NCI-H1417 (cell line): ENCODE measurements at regions not wholly inside any gene's neighbourhood (a gene's known extent, or its start where the extent isn't known, plus 50 kb on each side); places are given as distances from the start of the nearest gene placed in this dataset.
A peak's percentile ranks its signal among the peaks of the same experiment; 100 is the strongest.

Source experiments
- DNase-seq, 3 experiments: peaks; one replicate each; lab custom pipeline; 2025; lab: John Stamatoyannopoulos, UW

DNA sequence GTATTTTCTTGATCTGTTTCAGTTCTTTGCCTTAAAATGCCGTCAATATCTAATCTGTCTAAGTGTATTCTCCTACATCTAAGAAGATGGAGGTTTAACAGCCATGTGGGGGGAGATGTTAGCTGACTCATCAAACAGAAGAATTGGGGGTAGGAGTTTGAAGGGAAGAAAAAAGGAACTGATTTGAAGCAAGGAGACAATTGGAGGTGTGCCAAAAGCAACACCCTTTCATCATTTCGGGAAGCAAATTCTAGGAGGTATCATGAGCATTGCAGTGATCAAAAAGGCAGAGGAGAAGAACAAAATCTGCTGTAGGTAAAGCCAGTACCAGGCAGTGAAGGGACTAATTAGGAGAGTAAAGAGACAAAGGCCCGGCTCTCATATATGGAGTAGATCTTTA lies 337.3 kb upstream of the TBC1D5 start:
- DNase-seq, result no peak

DNA sequence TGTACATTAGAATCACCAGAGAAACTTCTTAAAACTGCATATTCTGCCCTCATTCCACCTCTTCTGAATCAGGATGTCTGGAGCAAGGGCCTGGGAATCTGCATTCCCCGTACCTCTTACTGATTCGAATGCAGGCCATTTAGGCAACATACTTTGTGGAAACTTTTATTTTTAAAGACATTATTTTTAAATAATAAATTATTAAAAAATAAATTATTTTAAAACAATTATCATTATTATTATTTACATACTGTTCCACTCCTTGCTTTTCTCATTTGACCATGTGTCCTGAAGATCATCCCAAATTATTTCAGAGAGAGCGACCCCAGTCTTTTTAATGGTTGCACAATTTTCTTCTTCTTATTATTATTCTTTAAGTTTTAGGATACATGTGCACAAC lies 336.6 kb upstream of the TBC1D5 start:
- DNase-seq, result no peak

DNA sequence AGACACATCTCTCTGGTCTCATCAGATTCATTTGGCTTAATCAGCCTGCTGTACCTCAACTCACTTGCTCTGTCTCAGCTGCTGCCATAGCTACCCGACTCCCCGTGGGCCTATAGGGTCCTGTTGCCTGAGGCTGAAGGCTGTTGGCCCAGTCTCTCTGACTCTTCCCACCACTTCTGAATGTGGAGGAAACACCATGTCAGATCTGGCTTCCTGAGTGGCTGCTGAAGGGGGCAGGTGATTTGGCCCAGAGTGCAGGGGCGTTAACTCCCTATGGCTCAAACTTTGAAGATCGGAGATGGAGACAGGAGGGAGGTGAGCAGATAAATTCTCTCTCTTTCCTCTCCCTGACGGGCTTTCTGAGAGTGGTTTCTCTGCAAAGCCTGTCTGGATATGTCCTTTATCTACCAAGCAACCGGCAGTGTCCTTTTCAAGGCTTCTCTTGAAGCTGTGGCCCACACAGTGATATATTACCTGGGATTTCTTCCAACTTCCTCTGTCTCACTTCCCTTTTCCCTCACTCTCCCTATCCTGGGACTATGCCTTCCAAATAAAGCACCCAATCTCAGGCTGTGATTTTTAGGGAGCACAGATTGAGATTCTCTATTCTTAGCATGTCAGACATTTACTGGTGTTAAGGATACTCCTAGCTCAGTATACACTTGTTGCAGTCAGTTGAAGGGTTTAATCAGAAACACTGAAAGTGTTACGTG lies 334.9 kb upstream of the TBC1D5 start:
- no peak for DNase-seq

DNA sequence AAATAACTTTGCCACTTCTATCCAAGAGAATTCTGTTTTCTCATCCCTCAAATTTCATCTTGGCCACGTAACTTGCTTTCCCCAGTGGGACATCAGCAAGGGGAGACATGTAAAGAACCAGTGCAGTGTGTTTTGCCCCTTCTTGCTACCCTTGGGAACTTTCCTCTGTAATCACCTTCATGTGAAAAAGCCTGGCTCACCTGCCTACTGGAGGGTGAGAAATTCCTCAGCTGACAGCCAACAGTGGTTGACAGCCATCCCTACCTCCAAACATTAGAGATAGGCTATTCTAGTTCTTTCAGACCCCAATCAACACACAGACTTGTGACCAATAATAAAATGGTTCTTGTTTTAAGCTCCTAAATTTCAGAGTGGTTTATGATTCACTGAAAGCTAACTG lies 333.9 kb upstream of the TBC1D5 start:
- DNase-seq, result no peak

DNA sequence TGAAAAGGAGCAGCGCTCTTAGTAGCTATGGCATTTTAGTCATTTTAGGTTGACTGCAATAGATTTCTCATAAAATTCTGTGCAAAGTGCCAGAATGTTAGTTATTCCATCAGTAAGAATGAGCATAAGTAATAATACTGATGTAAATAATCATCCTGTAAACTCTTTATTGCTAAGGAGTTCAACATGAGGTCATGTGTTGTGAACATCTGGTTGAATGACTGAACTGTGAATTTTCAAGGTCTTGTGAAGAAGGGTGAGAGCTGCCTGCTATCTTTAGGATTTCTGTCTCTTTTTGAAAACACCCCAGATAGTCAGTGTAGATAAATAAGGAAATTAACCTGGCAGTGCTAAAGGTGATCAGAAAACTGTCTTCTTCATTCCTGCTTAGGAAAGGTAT lies 333.4 kb upstream of the TBC1D5 start:
- no peak for DNase-seq

DNA sequence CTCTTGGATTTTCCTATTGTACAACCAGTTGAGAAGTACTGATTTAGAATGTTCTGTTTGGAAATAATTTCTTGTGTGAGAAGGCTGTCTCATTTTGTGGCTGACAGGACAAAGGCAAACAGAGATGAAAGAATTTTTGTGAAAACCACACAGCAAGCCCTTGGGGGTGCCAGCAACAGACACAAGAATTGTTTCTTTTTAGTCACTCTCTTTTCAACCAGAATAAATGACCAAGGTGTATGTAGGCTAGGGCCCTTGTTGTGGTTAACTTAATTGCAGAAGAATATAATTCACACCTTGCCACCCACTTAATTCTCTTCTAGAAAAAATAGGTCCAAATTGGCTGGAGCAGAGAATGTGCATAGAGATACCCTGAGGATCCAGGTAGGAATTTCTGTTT lies 329.4 kb upstream of the TBC1D5 start:
- DNase-seq, result no peak

DNA sequence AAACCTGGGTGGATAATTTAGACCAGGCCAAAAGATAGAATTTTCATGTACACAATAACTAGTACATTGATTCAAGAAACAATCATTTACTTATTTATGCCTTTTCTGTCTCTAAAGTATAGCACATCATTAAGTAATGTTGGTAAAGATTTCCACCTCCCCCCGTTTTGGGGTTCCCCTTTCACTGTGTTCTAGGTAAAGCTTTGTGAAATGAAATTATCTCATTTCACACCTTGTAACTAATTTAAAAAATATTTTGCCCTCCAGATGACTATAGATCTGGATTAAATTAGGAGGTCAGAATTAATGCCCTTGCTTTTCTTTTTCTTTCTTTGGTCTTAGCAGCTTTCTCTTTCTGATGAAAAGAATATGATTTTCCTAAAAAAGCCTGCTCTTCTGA lies 328.5 kb upstream of the TBC1D5 start:
- no peak for DNase-seq

DNA sequence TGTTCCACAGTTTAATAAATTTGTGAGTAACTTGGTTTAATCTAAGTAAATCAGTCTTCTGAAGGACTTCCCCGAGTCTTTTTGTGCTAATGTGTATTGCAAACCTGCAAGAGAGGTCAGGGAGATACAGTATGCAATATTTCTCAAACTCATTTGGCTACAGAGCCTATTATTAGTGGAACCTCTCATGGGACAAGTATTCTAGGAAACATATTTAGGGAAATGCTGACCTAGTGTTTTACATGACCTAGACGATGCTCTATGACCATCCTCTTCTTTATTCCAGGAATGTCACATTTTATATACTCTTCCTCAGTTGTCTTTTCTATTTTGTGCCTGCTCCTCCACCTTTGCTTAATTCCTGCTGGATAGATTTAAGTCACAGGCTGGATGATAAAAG lies 327.8 kb upstream of the TBC1D5 start:
- DNase-seq, result no peak

DNA sequence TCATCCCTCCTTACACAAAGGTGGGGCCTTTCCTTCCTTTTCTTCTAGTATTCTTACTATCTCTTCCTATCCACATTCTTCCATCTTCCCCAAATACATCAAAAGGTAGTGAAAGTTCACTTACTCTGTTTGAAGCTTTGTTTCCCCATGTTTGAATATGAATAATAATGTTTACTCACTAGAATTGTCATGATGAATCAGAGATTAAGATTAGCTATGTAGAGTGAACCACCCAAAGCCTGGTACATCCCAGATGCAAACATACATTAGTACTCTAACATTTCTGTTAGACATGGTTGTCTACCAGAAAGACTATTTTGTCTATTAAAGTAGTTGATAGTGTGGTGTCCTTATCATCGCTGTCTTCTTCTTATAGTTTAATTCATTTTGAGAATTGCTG lies 327.1 kb upstream of the TBC1D5 start:
- DNase-seq, result no peak

DNA sequence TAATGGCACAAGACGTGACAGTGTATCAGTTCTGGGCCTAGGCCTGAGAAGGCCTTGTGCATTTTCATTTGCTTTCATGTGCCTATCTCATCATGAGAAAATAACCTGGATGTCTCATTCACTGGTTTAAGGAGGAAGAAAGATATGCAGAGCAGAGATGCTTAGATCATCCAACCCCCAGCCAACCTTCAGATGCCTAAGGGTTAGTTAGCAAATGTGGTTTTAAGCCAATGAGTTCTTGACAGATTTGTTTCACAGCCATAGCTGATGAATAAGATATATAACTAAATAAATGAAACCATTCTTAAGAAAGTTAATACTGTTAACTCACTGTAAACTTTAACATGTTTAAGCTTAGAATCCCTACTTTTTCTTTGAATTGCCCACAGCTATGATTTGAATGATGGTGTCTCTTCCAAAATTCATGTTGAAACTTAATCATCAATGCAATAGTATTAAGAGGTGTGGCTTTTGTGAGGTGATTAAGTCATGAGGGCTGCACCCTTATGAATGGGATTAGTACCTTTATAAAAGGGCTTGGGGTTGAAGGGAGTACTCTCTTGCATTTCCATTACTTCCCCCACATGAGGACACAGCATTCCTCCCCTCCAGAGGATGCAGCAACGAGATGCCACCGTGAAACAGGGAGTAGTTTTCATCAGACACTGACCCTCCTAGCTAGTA lies 324.6 kb upstream of the TBC1D5 start:
- no peak for DNase-seq

DNA sequence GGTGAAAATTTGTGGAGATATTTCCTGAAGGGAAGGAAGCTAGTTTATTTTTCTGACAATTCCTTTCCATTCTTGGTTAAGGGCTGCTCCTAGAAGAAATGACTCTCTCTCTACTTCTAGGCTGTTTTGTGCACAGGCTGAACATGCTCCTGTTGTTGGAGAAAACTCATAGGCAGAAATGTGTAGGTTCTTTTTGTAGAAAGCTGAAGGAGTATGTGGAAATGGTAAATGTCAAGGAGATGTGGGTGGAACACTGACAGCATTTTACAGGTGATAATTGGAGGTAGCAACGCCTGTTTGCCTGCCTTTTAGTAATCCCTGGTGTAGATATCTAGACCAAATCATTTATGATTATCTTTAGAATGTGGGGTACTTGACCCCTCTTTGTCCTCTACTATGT lies 322.2 kb upstream of the TBC1D5 start:
- DNase-seq, result no peak

DNA sequence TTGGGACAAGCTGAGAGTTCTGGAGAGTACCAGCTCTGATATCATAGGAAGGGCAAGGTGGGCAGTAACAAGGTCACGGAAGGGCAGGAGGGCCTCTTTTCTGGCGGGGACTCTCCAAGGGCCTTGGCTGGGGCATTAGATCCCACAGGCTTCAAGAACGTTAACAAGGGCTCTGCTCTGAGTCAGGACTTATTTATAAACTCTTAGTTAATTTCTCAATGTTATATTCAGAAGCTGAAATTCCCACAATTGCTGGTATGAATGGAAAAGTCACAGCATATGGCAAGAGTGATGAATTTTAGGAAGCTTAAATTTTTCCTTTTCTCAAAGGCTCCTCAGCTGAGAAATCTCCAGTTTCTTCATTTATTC lies 320.2 kb upstream of the TBC1D5 start:
- DNase-seq, result no peak

DNA sequence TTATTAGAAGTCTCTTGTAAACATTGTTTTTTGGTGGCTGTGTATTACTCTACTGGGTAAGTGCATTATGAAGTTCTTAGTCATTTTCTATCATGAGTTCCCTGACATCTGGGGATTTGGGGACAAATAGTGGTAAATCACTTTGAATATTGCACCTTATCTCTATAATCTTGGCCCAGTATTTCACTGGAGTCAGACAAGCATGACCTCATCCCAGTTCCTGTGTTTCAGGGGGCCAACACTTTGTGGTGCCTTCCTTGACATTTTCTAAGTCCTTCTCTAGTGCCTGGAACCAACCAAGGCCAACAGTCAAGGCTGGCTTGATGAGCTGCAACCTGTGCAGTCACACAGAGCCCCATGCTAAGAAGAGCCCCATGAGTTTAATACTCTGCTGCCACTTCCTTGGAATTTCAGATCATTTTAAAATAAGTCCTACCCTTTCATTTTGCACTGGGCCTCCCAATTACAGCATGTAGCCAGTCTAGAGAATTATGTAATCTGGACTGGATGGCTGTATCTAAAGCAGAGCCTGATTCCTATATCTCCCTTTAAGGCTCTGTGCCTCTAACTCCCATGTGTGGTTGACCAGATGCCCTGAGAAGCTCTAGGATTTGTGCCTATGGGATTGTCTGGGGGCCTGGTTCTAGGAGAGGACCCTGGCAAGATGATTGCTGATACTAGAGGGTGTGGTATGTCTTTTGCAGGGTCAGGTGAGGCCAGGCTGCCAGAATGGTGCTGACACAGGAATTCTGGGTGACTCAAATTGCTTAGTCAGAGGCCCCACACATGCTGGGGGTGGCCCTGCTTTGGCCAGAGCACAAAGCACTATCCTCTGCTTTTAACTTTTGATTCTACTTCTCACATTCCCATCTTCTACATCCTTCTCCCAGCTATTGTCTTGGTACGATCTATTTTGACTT lies 319.6 kb upstream of the TBC1D5 start:
- DNase-seq, result no peak

DNA sequence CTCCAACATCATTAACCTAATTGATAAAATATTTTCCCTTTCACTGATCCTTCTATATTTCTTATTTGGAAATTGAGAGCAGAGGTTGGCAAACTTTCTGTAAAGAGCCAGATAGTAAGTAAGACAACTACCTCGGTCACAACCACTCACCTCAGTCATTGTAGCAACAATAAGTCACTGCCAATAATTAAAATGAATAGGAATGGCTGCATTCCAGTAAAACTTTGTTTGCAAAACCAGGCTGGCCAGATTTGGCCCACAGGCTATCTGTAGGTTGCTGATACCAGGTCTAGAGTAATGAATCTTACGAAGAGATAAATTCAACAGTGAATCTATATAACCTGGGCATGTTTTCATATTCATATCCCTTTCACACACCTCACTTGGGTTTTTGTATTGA lies 316.2 kb upstream of the TBC1D5 start:
- no peak for DNase-seq

DNA sequence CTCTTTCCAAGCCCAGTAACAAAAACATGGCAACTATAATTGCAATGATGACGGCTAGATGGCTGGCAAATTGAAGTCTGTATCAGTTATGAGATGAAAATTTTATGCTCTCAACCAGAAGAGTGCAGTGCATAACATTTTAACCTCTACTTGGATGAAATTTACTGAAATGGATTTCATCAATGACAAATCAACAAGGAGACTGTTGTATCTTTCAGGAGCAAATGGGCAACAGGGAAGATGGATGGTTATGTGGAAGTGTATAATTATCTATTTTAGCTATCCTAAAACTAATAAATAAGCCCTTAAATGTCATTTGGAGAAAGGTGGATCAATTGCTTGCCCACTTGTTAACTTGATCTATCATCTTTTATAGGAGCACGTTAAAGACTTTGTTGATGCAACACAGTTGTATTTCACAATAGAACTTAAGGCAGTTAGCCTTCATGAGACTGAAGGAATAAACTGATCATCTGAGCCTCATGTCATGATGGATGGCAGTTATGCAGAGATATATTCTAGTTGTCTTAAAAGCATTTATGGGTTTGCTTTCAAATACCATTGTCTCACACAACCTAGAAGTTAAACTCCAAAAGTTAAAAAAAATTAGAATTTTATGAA lies 315.1 kb upstream of the TBC1D5 start:
- DNase-seq, result peak in 1 of 3 experiments; percentile 5

DNA sequence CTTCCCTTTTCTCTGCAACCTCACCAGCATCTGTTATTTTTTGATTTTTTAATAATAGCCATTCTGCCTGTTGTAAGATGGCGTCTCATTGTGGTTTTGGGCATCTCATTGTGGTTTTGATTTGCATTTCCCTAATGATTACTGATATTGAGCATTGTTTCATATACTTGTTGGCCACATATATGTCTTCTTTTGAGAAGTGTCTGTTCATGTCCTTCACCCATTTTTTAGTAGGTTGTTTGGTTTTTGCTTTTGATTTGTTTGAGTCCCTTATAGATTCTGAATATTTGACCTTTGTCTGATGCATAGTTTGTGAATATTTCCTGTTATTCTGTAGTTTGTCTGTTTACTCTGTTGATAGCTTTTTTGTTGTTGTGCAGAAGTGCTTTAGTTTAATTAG lies 312.2 kb upstream of the TBC1D5 start:
- no peak for DNase-seq

DNA sequence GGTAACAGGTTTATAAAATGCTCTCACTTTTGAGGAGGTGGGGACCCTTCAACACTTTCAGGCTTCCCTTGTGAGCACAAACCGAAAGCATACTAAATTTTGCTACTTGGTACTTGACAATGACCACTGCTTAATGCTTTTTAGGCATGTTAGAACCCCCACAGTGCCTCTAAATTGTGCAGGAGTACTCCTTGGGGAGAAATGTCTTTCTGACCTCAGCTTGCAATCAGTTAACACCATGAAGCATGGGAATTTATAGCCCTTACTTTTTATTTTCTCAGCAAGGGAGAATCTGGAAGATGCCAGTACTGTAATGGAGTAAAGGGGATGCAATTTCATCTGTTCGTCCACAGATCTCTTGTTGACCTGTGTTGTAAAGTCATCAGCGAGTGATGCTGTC lies 308.9 kb upstream of the TBC1D5 start:
- DNase-seq, result no peak

DNA sequence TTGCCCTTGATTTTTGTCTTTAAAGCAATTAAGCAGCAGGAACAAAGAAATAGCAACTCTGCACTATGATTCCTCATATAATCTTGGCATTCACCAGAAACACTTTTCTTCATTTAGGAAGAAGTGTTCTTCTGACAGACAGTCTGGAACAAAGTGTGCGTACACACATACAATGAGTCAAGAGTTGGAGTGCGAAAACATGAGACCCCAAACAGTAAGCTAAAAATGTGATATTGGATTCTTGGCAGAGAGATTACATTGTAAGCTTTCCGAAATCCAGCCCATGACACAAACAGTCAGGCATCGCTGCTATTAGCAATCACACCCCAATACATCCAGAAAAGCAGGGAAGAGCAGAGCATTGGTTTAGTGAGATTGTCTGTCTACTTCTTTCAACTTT lies 306.7 kb upstream of the TBC1D5 start:
- no peak for DNase-seq

DNA sequence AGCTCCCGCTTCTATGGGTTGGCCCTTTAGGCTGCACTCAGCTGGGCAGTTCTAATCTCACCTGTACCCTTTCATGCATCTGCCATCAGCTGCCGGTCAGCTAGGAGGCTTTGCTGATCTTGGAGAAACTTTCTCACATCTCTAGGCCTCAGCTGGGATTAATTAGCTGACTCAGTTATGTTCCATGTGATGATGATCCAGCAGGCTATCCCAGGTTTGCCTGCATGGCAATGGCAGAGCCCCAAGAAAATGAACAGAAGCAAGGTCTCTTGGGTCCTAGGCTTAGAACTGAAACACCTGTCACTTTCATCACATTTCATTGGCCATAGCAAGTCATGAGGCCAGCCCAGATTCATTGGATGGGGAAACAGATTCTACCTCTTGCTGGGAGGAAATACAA lies 304.6 kb upstream of the TBC1D5 start:
- DNase-seq, result no peak

DNA sequence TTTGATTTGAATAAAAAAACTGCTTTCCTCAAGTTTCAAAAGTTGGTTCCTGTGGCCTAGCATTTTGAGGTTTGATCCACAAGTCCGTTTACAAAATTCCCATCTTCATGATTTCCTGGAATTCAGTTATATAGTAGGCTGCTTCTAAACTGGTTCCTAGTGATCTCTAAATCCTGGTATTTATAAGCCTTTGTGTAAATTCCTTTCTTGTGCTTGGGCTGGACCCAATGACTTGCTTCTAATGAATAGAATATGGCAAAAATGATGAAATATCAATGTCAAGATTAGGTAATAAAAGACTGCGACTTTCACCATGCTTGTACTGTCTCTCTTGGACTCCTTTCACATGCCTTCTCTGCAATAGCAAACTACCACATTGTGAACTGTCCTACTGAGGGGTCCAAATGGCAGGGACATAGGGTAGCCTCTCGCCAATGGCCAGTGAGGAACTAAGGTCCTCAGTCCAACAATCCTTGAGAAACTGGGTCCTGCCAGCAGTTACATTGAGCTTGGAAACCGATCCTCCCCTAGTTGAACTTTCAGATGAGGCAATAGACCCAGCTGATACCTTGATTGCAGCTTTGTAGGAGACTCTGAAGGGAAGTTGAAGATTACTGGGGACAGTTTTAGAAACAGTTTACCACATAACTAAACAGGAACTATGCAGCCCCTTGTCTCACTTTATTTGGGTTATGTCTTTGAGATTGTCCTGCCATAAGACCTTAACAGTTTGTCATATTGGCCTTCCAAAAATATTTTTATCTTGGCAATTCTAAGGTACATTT lies 303.9 kb upstream of the TBC1D5 start:
- no peak for DNase-seq

DNA sequence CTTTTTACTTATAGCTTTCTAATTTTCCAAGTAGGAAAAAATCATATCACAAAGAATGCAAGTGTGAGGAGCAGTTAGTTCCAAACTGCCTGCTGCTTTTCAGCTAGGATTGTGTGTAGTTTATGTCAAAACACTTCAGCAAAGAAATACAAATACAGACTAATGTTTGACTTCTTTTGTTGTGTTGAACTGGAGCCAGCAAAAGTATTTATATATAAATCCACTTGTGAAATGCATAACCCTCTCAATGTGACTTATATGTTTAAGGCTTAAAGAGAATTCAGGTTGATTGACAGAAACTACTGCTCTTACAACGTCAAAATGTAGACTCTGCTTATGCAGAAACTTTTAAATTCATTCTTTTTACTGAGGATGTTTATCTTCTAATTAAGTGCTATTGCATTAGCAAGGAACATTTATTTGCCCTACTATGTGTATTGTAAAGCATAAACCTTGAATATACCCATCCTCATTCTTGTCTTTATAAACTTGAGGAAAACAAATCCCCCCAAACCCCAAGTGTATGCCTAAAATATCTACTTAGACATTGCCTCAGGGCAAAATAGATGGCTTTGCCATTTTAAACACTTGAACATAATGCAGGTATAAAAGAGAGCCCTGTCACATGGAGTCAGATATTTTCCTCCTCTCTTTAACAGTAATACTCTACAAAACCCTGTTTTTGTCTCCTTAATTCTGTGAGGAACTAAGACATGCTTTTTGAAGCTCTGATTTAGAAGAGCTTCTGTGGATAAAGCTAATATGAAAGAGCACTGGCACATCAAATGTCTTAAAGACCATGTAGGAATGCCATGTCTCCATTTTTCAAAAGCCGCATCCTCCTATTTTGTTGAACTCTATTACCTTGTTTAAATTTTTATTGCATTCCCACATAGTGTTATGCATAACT lies 302.8 kb upstream of the TBC1D5 start:
- DNase-seq, result peak in 1 of 3 experiments; percentile 50
